HEK293 (cell line): ENCODE measurements at regions not wholly inside any gene's neighbourhood (a gene's known extent, or its start where the extent isn't known, plus 50 kb on each side); places are given as distances from the start of the nearest gene placed in this dataset.

Experiments used
- CTCF ChIA-PET: fragments of 350-600 bp; formaldehyde crosslinking; extraction: SDS; loops from one replicate; lab custom pipeline; 2021; ENCODE audit warnings: antibody characterized with exemption; lab: Yijun Ruan, JAX
- POLR2A ChIA-PET: fragments of 300-600 bp; formaldehyde crosslinking; extraction: SDS; loops from one replicate; lab custom pipeline; 2020; ENCODE audit warnings: antibody characterized with exemption, inconsistent platforms; lab: Yijun Ruan, JAX
- H3K27ac ChIP-seq: fragments of 200-500 bp; sonication (Bioruptor generic); 2 replicates; pipeline ENCODE4 v1.5.1; 2014; ENCODE audit warnings: low read depth, low read length, control low read depth, inconsistent platforms; ENCODE audit errors: extremely low read depth
- H3K36me3 ChIP-seq, 2 experiments: fragments of 200-500 bp in 1 of 2; sonication (Bioruptor generic) in 1 of 2; 1 replicate in 1 of 2; 2 replicates in 1 of 2; pipeline ENCODE4 v1.5.1; 2014 to 2017; ENCODE audit warnings: inconsistent platforms in 2 of 2, low read length in 2 of 2; ENCODE audit not compliant: control insufficient read depth in 2 of 2, insufficient read depth in 1 of 2
- H3K4me1 ChIP-seq: fragments of 200-500 bp; sonication (Bioruptor generic); 2 replicates; pipeline ENCODE4 v1.5.1; 2014; ENCODE audit warnings: mild to moderate bottlenecking, low read length, inconsistent platforms; ENCODE audit not compliant: control insufficient read depth, insufficient read depth
- H3K4me3 ChIP-seq: 2 replicates; pipeline ENCODE4 v1.5.1; 2011; ENCODE audit warnings: low read depth, mild to moderate bottlenecking, control low read depth, low read length, moderate library complexity
- H3K9me3 ChIP-seq: fragments of 200-500 bp; sonication (Bioruptor generic); 2 replicates; pipeline ENCODE4 v1.5.1; 2014; ENCODE audit warnings: low read depth, low read length, inconsistent platforms; ENCODE audit not compliant: control insufficient read depth, insufficient read depth
- AEBP2 ChIP-seq: fragments of 450-650 bp; formaldehyde crosslinking; IDR thresholded peaks from 2 replicates; pipeline ENCODE4 v1.5.1; 2016; ENCODE audit warnings: missing biosample characterization, missing genetic modification characterization, borderline replicate concordance
- BCL11A ChIP-seq: fragments of 450-650 bp; formaldehyde crosslinking; IDR thresholded peaks from 2 replicates; pipeline ENCODE4 v1.5.1; 2016; ENCODE audit warnings: low read depth, missing biosample characterization, missing genetic modification characterization
- GLIS1 ChIP-seq: fragments of 450-650 bp; formaldehyde crosslinking; IDR thresholded peaks from 2 replicates; pipeline ENCODE4 v1.5.1; 2016; ENCODE audit warnings: missing biosample characterization, missing genetic modification characterization
- GLIS2 ChIP-seq: fragments of 450-650 bp; formaldehyde crosslinking; IDR thresholded peaks from 2 replicates; pipeline ENCODE4 v1.5.1; 2016; ENCODE audit warnings: missing biosample characterization, missing genetic modification characterization
- KLF16 ChIP-seq: fragments of 450-650 bp; formaldehyde crosslinking; IDR thresholded peaks from 2 replicates; pipeline ENCODE4 v1.5.1; 2017; ENCODE audit warnings: missing biosample characterization, missing genetic modification characterization
- KLF17 ChIP-seq: fragments of 450-650 bp; formaldehyde crosslinking; IDR thresholded peaks from 2 replicates; pipeline ENCODE4 v1.5.1; 2016; ENCODE audit warnings: missing biosample characterization, missing genetic modification characterization
- PRDM4 ChIP-seq: fragments of 450-650 bp; formaldehyde crosslinking; IDR thresholded peaks from 2 replicates; pipeline ENCODE4 v1.5.1; 2017; ENCODE audit warnings: missing biosample characterization, missing genetic modification characterization
- TCF7L2 ChIP-seq: IDR thresholded peaks from 2 replicates; pipeline ENCODE4 v1.6.1; 2011; ENCODE audit warnings: low read depth, mild to moderate bottlenecking, inconsistent platforms, low read length, moderate library complexity, borderline replicate concordance
- ZBTB49 ChIP-seq: fragments of 450-650 bp; formaldehyde crosslinking; IDR thresholded peaks from 2 replicates; pipeline ENCODE4 v1.5.1; 2016; ENCODE audit warnings: missing biosample characterization, missing genetic modification characterization, low read depth
- ZFP3 ChIP-seq: fragments of 450-650 bp; formaldehyde crosslinking; IDR thresholded peaks from 2 replicates; pipeline ENCODE4 v1.5.1; 2016; ENCODE audit warnings: low read depth, missing biosample characterization, missing genetic modification characterization
- ZNF155 ChIP-seq: fragments of 450-650 bp; formaldehyde crosslinking; IDR thresholded peaks from 2 replicates; pipeline ENCODE4 v1.5.1; 2016; ENCODE audit warnings: missing biosample characterization, missing genetic modification characterization
- ZNF157 ChIP-seq: fragments of 450-650 bp; formaldehyde crosslinking; IDR thresholded peaks from 2 replicates; pipeline ENCODE4 v1.5.1; 2016; ENCODE audit warnings: missing biosample characterization, missing genetic modification characterization
- ZNF19 ChIP-seq: fragments of 450-650 bp; formaldehyde crosslinking; IDR thresholded peaks from 2 replicates; pipeline ENCODE4; 2016; ENCODE audit warnings: missing biosample characterization, missing genetic modification characterization, low read depth
- ZNF211 ChIP-seq: fragments of 450-650 bp; formaldehyde crosslinking; IDR thresholded peaks from 2 replicates; pipeline ENCODE4 v1.5.1; 2016; ENCODE audit warnings: low read depth, missing biosample characterization, missing genetic modification characterization
- ZNF426 ChIP-seq: fragments of 450-650 bp; formaldehyde crosslinking; IDR thresholded peaks from 2 replicates; pipeline ENCODE4 v1.5.1; 2017; ENCODE audit warnings: missing biosample characterization, missing genetic modification characterization, mild to moderate bottlenecking, inconsistent platforms, moderate library complexity
- ZNF510 ChIP-seq: fragments of 450-650 bp; formaldehyde crosslinking; IDR thresholded peaks from 2 replicates; pipeline ENCODE4 v1.5.1; 2018; ENCODE audit warnings: mild to moderate bottlenecking, missing genetic modification characterization, missing biosample characterization; ENCODE audit not compliant: insufficient replicate concordance
- ZNF555 ChIP-seq: fragments of 450-650 bp; formaldehyde crosslinking; conservative IDR thresholded peaks from 2 replicates; pipeline ENCODE4 v1.5.1; 2017; ENCODE audit warnings: missing biosample characterization, mild to moderate bottlenecking, missing genetic modification characterization, inconsistent platforms
- ZNF621 ChIP-seq: fragments of 450-650 bp; formaldehyde crosslinking; IDR thresholded peaks from 2 replicates; pipeline ENCODE4 v1.5.1; 2017; ENCODE audit warnings: missing biosample characterization, missing genetic modification characterization
- ZNF76 ChIP-seq: fragments of 450-650 bp; formaldehyde crosslinking; IDR thresholded peaks from 2 replicates; pipeline ENCODE4; 2016; ENCODE audit warnings: low read depth, missing biosample characterization, missing genetic modification characterization, borderline replicate concordance
- ZSCAN18 ChIP-seq: fragments of 450-650 bp; formaldehyde crosslinking; IDR thresholded peaks from 2 replicates; pipeline ENCODE4 v1.5.1; 2016; ENCODE audit warnings: missing biosample characterization, missing genetic modification characterization
- ZXDB ChIP-seq: fragments of 450-650 bp; formaldehyde crosslinking; IDR thresholded peaks from 2 replicates; pipeline ENCODE4 v1.5.1; 2016; ENCODE audit warnings: missing biosample characterization, missing genetic modification characterization

- Histone ChIP-seq H3K27ac (no peak overlapping the region), H3K36me3 (no peaks in the 10 kb centered on the region), H3K4me1 (no peaks in the 10 kb centered on the region), H3K9me3 (no peaks in the 10 kb centered on the region), H3K4me3 (no peak overlapping the region)
- CTCF ChIA-PET: no interaction called here
- TF ChIP-seq ZNF555 (tag by site-specific recombination) (no peak), KLF16 (no peak), GLIS2 (tag by site-specific recombination) (no peak)
- POLR2A ChIA-PET: no interaction called here
These were observed 208.3 kb upstream of the N4BP1 start for GRCh38 chr16:48818257-48818656.

GRCh38 chr16:48817032-48817431, 207.1 kb upstream of the N4BP1 start:
- H3K4me3 ChIP-seq: no peak overlapping the region
- ChIA-PET CTCF (no interaction called here), POLR2A (no interaction called here)
- no peaks in the 10 kb centered on the region for H3K36me3 ChIP-seq
- no peak overlapping the region for H3K27ac ChIP-seq
- H3K4me1 ChIP-seq: no peaks in the 10 kb centered on the region
- no peak for TF ChIP-seq ZNF510 (tag by site-specific recombination)
- TF ChIP-seq ZNF19 (tag by site-specific recombination): no peak
- no peak for TF ChIP-seq ZSCAN18 (tag by site-specific recombination)
- TF ChIP-seq GLIS1 (tag by site-specific recombination): no peak
- TF ChIP-seq ZFP3 (tag by site-specific recombination): no peak
- TF ChIP-seq AEBP2 (tag by site-specific recombination): no peak
- no peak for TF ChIP-seq ZNF621
- no peak for TF ChIP-seq ZNF76 (tag by site-specific recombination)
- TF ChIP-seq ZXDB (tag by site-specific recombination): no peak
- no peak for TF ChIP-seq ZNF426 (tag by site-specific recombination)
- no peak for TF ChIP-seq ZNF157 (tag by site-specific recombination)
- TF ChIP-seq BCL11A (tag by site-specific recombination): no peak
- TF ChIP-seq TCF7L2: no peak
- no peak for TF ChIP-seq ZNF155 (tag by site-specific recombination)
- H3K9me3 ChIP-seq: no peaks in the 10 kb centered on the region

- Histone ChIP-seq H3K27ac (no peak overlapping the region), H3K4me3 (no peak overlapping the region), H3K36me3 (no peaks in the 10 kb centered on the region), H3K9me3 (no peaks in the 10 kb centered on the region), H3K4me1 (no peaks in the 10 kb centered on the region)
- ChIA-PET CTCF (interaction anchor here (0.5 kb wide), 1 partner anchor 547 kb away, joined by 3 read pairs; no protein-coding TSS in a partner anchor), POLR2A (no interaction called here)
- no peak for TF ChIP-seq ZBTB49 (tag by site-specific recombination)
- TF ChIP-seq PRDM4: no peak
- TF ChIP-seq KLF17 (tag by site-specific recombination): no peak
- no peak for TF ChIP-seq ZNF211 (tag by site-specific recombination)
These were observed 206.4 kb upstream of the N4BP1 start for GRCh38 chr16:48816393-48816792.
